ENCODE measurements at regions not wholly inside any gene's neighbourhood (a gene's known extent, or its start where the extent isn't known, plus 50 kb on each side); places are given as distances from the start of the nearest gene placed in this dataset.

DNA sequence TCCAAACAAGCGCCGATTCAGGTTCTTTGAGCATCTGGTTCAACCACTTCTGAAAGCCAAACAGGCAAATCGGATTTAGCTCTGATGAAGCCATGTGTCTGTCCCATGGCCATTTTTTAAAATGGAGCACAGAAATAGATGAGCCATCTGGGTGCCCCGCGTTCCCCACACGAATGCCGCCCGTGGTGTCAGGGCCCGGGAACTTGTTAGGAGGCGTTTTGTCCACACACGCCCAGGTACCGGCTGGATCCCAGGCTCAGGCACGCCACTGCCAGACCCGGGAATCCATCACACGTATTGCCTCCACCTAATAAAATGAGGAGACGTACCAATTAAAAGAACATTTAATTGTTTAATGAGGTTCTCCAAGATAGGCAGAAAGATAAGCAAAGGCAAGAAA, 374.4 kb upstream of the SALL3 start:
- TF ChIP-seq, protein P1, sequence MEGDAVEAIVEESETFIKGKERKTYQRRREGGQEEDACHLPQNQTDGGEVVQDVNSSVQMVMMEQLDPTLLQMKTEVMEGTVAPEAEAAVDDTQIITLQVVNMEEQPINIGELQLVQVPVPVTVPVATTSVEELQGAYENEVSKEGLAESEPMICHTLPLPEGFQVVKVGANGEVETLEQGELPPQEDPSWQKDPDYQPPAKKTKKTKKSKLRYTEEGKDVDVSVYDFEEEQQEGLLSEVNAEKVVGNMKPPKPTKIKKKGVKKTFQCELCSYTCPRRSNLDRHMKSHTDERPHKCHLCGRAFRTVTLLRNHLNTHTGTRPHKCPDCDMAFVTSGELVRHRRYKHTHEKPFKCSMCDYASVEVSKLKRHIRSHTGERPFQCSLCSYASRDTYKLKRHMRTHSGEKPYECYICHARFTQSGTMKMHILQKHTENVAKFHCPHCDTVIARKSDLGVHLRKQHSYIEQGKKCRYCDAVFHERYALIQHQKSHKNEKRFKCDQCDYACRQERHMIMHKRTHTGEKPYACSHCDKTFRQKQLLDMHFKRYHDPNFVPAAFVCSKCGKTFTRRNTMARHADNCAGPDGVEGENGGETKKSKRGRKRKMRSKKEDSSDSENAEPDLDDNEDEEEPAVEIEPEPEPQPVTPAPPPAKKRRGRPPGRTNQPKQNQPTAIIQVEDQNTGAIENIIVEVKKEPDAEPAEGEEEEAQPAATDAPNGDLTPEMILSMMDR (IDR thresholded peaks at IDR 0.05), result no peak
- TF ChIP-seq POLR2A (IDR thresholded peaks at IDR 0.05), result no peak
